LNCAP (cell line): ENCODE measurements at regions not wholly inside any gene's neighbourhood (a gene's known extent, or its start where the extent isn't known, plus 50 kb on each side); places are given as distances from the start of the nearest gene placed in this dataset.

ENCODE experiments used
- TF ChIP-seq, protein P1 (sequence below): fragments of 450-650 bp; IDR thresholded peaks from 2 replicates; pipeline ENCODE4 v1.5.1; 2017; ENCODE audit warnings: mild to moderate bottlenecking

DNA sequence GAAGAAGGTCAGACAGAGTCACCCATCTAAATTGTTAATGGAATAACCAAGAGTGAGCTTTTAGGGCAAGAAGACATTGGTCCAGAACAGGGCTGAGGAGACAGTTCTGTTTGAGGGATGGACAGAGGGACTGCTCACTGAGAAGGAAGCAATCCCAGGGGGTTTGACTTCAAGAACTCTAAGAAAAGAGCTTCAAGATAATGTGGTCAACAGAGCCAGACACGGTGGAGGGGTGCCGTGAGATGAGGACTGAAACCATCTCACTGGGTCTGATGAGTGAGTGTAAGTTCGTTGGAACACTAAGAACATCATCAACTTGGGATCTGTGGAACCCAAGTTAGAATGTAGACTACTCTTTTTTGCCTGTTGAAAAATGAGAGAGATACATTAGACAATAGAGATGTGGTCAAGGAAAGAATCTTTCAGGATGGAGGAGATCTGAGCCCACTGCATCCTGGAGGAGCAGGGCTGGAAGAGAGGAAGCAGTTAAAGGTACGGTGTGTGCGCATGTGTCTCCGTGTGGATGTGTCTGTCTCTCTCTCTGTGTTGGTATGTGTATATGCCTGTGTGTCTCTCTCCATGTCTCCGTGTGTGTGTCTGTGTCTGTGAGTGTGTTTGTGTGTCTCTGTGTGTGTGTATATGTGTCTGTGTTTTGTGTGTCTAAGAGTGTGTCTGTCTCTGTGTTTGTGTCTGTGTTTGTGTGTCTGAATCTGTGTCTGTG is 172.1 kb downstream of the MYCN start:
- TF ChIP-seq, protein P1, sequence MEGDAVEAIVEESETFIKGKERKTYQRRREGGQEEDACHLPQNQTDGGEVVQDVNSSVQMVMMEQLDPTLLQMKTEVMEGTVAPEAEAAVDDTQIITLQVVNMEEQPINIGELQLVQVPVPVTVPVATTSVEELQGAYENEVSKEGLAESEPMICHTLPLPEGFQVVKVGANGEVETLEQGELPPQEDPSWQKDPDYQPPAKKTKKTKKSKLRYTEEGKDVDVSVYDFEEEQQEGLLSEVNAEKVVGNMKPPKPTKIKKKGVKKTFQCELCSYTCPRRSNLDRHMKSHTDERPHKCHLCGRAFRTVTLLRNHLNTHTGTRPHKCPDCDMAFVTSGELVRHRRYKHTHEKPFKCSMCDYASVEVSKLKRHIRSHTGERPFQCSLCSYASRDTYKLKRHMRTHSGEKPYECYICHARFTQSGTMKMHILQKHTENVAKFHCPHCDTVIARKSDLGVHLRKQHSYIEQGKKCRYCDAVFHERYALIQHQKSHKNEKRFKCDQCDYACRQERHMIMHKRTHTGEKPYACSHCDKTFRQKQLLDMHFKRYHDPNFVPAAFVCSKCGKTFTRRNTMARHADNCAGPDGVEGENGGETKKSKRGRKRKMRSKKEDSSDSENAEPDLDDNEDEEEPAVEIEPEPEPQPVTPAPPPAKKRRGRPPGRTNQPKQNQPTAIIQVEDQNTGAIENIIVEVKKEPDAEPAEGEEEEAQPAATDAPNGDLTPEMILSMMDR = no peak

DNA sequence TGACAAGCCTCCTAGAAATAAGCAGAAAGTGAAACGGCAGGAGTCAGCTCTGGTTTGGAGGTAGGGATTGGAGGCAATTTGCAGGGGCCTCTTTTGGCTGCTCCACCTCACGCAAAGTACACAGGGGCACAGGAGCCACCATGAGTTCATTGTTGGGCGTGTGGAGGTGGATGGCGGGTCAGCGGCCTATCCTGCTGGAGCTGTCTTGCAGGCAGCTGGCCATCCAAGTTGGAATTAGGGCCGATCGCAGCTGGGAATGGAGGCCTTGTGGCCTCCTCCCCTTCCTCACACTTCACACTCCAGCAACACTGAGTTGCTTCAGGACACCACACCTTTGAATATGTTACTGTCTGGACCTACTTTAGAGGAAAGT is 171.5 kb downstream of the MYCN start:
- TF ChIP-seq, protein P1 = no peak

DNA sequence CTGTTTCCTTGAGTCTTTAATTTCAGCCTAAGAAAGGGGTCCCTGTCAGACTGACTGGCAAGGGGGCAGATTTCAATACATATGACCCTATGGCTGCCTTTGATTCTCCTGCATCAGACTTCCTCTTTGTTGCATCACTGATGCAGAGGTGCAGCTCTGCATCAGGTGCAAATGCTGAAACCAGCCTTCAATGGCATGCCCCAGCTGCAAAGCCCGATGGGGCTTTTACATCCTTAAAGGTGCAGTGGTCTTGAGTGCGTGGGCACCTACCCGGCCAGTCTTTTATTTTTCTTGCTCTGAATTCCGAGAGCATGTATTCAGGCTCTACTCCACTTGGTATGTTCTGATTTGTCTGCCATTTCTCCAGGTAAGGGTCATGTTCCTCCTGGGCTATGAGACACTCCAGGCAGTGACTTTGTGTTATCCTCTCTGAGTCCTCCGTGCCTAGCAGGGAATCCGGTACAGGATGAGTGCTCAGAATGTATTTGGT is 169.5 kb downstream of the MYCN start:
- TF ChIP-seq, protein P1 = no peak

DNA sequence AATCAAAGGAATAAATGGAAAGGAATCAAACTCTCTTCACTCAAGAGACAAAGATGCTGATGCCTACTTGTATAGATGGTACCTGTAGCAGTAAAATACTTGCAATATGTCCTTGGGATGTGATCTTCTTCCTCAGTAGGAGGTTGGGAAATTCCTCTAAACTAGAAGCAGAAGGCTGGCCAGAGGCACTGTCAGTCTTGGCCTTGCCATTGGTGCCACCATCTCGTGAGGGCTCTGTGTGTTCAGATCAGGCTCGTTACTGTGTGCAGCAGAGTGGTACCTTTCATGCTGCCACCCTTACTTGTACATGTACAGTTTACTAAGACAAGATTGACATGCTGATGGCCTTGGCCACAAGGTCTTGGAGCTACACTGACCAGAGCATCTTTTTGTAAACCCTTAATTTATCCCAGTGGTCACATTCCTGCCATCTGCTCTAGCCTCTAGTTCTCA is 169.0 kb downstream of the MYCN start:
- TF ChIP-seq, protein P1 = no peak

DNA sequence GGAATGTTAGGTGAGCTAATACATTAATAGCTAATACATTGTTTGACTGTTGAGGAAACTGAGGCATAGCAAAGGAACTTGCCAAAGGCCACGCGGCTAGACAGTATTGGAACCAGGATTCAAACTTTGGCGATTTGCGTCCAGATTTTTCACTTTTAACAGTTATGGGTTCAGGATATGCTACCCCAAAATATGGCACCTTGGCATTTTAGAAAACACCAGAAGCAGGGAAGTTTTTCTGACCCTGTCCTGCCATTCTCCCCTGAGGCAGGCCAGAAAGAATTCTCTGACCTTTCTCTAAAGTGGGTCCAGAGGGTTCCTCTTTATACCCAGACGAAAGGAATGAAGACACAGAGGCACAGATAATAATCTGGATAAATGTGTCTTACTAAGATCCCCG is 166.9 kb downstream of the MYCN start:
- TF ChIP-seq, protein P1 = no peak

DNA sequence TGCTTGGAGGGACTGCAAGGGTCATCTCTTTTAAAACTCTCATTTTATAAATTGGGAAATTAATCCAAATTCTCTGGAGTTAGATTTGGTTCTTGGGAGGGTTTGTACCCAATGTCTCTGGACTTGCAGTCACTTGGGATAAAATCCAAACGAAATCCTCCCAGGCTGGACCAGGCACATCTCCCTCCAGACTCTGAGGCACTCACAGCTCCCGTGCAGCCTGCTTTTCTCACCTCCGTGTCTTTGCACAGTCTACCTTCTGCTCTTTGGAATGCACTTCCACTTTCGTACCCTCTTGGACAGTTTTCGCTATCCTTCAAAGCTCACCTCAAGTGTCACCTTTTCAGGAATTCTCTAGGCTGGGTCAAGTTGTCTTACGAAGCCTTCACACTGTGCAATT is 166.3 kb downstream of the MYCN start:
- TF ChIP-seq, protein P1 = no peak

DNA sequence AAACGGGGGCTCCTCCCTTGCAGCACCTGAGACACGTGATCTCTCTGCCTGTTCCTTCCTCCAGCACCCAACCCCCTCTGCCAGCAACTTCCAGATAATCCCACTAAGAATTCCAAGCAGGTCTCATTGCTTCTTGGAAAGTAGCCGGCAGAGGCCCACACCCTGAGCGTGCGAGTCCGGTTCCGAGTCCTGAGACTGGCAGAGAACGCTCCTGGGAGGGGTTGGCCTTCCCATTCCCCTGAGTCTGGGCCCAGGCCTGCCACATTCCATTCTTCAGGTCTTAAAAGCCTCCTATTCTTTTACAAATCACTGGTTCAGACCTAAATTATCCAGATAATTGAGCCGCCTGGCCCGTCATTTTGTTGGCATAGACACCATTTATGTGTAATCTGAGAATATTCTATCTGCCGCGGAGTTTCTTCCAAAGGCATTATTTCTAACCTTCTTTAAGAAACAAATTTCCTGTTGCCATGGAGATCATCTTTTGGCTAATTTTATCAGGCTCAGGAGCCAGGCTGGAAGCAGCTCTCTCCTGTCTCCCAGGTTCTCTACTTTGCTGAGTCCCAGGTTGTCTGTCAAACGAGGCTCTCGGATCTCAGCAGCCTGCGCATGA is 165.4 kb downstream of the MYCN start:
- TF ChIP-seq, protein P1 = no peak
